Upper lobe of left lung (tissue), 6 donors: ENCODE measurements at regions not wholly inside any gene's neighbourhood (a gene's known extent, or its start where the extent isn't known, plus 50 kb on each side); places are given as distances from the start of the nearest gene placed in this dataset.

ENCODE experiments used
- ATAC-seq, 2 donors: fragments of 200-7000 bp; cut with Tn5 transposase; one replicate each; pipeline ENCODE4 v1.9.1; 2022; ENCODE audit warnings: mild to moderate bottlenecking in 2 of 2, moderate library complexity in 2 of 2; ENCODE audit not compliant: low FRiP score in 2 of 2
- DNase-seq, 2 donors: peaks; one replicate each; pipeline ENCODE4 v3.0.0-alpha.2; 2019 to 2020
- H3K27ac ChIP-seq, 4 donors: fragments of 200-600 bp; sonication (generic); one replicate each; pipeline ENCODE4 v1.5.1; 2016 to 2019
- H3K27me3 ChIP-seq, 4 donors: fragments of 200-600 bp; sonication (generic); one replicate each; pipeline ENCODE4 v1.5.1; 2017 to 2019
- H3K36me3 ChIP-seq, 4 donors: fragments of 200-600 bp; sonication (generic); one replicate each; pipeline ENCODE4 v1.5.1; 2016 to 2019
- H3K4me1 ChIP-seq, 4 donors: fragments of 200-600 bp; sonication (generic); one replicate each; pipeline ENCODE4 v1.5.1; 2018 to 2019
- H3K4me3 ChIP-seq, 4 donors: fragments of 200-600 bp; sonication (generic); one replicate each; pipeline ENCODE4 v1.5.1; 2017 to 2019; ENCODE audit warnings: mild to moderate bottlenecking in 2 of 4, moderate library complexity in 1 of 4
- H3K9me3 ChIP-seq, 4 donors: fragments of 200-600 bp; sonication (generic); one replicate each; pipeline ENCODE4 v1.5.1; 2018 to 2019
- EP300 ChIP-seq, 4 donors: sonication (generic); formaldehyde crosslinking; IDR thresholded peaks; one replicate each; pipeline ENCODE4 v1.5.1; 2017; ENCODE audit warnings: antibody characterized with exemption in 4 of 4, control low read depth in 2 of 4
- POLR2A ChIP-seq, 4 donors: fragments of 450-650 bp; IDR thresholded peaks; one replicate each; pipeline ENCODE4 v1.5.1; 2016 to 2017; ENCODE audit warnings: antibody characterized with exemption in 4 of 4, mild to moderate bottlenecking in 2 of 4
- POLR2AphosphoS5 ChIP-seq, 2 donors: sonication (generic); formaldehyde crosslinking; IDR thresholded peaks; one replicate each; pipeline ENCODE4 v1.5.1; 2017; ENCODE audit warnings: antibody characterized with exemption in 2 of 2
- WGBS, 2 donors: methylation state at CpG; one replicate each; pipeline ENCODE4 v1.1.5; 2017 to 2018; 5-methylcytosine and 5-hydroxymethylcytosine counted together
- TF ChIP-seq, protein P1 (sequence below), 6 experiments: fragments of 450-650 bp in 4 of 6; fragments of 200-600 bp in 2 of 6; sonication (generic) in 2 of 6; IDR thresholded peaks; one replicate each; pipeline ENCODE4 v1.5.1; 2016 to 2019; ENCODE audit warnings: antibody characterized with exemption in 6 of 6
- donor health status: DM: no; HTN: no; CAD: no; lungs with moderate emphysema.
- donor health status: DM: no; HTN: yes; CAD: no; lungs with severe emphysema.

DNA sequence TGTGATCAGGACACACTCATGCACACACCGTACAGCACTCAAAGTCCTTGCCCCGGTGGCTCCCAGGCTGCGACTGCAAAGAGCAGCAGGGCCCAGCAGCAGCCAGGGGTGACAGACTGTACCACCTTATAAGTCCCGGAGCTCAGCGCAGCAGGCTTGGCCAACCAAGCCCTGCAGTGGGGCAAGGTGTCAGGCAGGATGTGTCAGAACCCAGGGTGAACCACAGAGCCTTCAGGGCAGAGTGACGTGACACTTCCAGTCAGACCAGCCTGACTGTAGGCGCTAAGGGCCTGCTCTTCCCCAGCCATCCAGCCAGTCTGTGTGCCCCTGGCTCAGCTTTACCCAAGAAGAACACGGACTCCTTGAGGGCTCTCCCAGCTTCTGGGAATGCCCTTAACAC is 204.1 kb downstream of the COPRS start:
- no peaks in the 10 kb centered on the region for H3K27me3 ChIP-seq
- peak in 1 of 2 donors; percentile 52 for DNase-seq
- no peaks in the 10 kb centered on the region for H3K36me3 ChIP-seq
- H3K27ac ChIP-seq = no peak overlapping the region
- no peaks in the 10 kb centered on the region for H3K4me1 ChIP-seq
- 74 to 76% methylated on average over 4 to 6 of the region's 8 CpGs for WGBS, 2 donors
- ATAC-seq = peak; percentile 21 to 40
- no peaks in the 10 kb centered on the region for H3K9me3 ChIP-seq
- H3K4me3 ChIP-seq = no peak overlapping the region
- TF ChIP-seq POLR2AphosphoS5 (IDR thresholded peaks at IDR 0.05) (no peak), EP300 (IDR thresholded peaks at IDR 0.05) (no peak)

DNA sequence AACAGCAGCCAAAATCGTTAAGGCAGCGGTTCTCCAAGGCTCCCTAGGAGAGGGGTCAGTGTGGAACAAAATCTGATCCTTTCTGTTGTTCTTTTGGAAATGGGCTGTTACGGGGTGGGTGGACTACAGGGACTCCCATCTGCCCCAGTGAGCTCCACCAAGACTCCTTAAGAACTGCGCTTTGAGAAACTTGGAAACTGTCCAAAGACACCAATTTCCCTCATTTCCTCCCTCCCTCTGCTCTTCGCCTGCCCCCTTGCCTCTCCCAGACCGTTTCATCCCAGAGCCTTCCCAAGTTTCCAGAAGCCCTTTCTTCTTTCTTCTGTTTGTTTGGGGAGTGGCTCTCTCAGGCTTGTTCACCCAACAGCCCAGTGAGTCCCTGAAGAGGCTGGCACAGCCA is 205.4 kb downstream of the COPRS start:
- DNase-seq (no peak), ATAC-seq (no peak)
- Histone ChIP-seq H3K27ac (no peak overlapping the region), H3K9me3 (no peaks in the 10 kb centered on the region), H3K4me3 (no peak overlapping the region), H3K27me3 (no peaks in the 10 kb centered on the region), H3K36me3 (no peaks in the 10 kb centered on the region), H3K4me1 (no peaks in the 10 kb centered on the region)
- WGBS, 2 donors = 36 to 44% methylated on average over 5 to 6 of the region's 6 CpGs
- no peak for TF ChIP-seq EP300 (IDR thresholded peaks at IDR 0.05)
- TF ChIP-seq POLR2A (IDR thresholded peaks at IDR 0.05) = no peak
- TF ChIP-seq, protein P1, sequence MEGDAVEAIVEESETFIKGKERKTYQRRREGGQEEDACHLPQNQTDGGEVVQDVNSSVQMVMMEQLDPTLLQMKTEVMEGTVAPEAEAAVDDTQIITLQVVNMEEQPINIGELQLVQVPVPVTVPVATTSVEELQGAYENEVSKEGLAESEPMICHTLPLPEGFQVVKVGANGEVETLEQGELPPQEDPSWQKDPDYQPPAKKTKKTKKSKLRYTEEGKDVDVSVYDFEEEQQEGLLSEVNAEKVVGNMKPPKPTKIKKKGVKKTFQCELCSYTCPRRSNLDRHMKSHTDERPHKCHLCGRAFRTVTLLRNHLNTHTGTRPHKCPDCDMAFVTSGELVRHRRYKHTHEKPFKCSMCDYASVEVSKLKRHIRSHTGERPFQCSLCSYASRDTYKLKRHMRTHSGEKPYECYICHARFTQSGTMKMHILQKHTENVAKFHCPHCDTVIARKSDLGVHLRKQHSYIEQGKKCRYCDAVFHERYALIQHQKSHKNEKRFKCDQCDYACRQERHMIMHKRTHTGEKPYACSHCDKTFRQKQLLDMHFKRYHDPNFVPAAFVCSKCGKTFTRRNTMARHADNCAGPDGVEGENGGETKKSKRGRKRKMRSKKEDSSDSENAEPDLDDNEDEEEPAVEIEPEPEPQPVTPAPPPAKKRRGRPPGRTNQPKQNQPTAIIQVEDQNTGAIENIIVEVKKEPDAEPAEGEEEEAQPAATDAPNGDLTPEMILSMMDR (IDR thresholded peaks at IDR 0.05) = no peak
- no peak for TF ChIP-seq POLR2AphosphoS5 (IDR thresholded peaks at IDR 0.05)

DNA sequence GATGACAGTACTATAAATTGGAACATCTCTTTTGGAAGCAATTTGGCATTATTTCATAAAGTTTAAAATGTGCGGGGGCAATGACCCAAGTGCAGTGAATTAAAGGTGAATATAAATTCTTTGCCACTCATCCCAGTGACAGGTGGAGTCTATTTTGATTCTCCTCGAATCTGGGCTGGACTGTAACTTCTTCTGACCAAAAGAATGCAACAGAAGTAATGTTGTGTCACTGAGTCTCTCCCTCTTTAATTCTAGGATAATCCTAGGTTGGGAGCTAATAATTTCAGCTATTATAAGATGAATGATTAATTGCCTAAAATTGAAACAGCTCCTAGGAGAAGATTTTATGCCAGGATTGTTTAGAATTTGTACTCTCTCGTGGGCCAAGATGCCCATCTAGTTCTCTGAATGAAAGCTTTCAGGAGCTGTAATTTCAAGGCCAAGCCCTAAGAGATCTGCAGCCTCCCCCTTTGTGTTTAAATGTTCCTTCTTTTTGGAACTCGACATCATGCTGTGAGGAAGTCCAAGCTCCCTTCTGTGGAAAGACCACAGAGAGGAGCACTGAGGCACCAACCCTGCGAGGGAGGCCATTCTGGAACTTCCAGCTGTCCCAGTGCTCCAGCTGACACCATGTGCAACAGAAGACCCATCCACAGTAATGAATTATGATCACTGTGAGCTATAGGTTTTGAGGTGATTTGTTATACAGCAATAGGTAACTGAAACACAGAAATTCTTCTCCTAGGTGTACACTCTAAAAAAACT is 208.1 kb downstream of the COPRS start:
- Histone ChIP-seq H3K27me3 (no peaks in the 10 kb centered on the region), H3K27ac (no peak overlapping the region), H3K36me3 (no peaks in the 10 kb centered on the region), H3K4me1 (no peaks in the 10 kb centered on the region), H3K4me3 (no peak overlapping the region), H3K9me3 (peaks cover 0 to 6% (median 1%) of the 10 kb centered on the region in 4 donors)
- TF ChIP-seq POLR2A (IDR thresholded peaks at IDR 0.05) (no peak), POLR2AphosphoS5 (IDR thresholded peaks at IDR 0.05) (no peak), EP300 (IDR thresholded peaks at IDR 0.05) (no peak)
- TF ChIP-seq, protein P1 (IDR thresholded peaks at IDR 0.05) = no peak
- no peak for ATAC-seq
- WGBS, 2 donors = 80 to 85% methylated on average over 5 of the region's 5 CpGs
- DNase-seq = no peak

DNA sequence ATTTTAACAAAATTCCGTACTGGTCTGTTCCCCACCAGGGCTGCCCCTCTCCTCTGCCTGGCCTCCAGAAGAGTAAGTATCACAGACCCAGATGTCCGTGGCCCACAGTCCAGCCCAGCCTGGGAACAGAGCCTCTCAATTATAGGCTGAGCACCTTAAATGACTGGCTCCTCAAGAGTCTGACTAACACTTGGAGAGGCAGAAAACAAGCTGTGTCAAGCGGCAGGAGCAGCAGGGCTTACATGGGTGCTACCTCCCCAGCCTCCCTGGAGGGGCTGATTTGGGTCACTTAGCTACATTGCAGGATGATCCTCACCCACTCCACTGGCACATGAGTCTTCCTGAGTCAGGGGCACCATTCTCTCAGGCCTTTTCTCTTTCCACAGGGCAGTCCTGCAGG is 209.7 kb downstream of the COPRS start:
- H3K27ac ChIP-seq = no peak overlapping the region
- H3K27me3 ChIP-seq = no peaks in the 10 kb centered on the region
- no peak for DNase-seq
- no peaks in the 10 kb centered on the region for H3K4me1 ChIP-seq
- whole genome bisulfite sequencing, 2 donors = 69 to 86% methylated on average over 3 of the region's 3 CpGs
- H3K36me3 ChIP-seq = no peaks in the 10 kb centered on the region
- H3K9me3 ChIP-seq = peaks cover 0 to 14% (median 8%) of the 10 kb centered on the region in 4 donors
- ATAC-seq = no peak
- no peak overlapping the region for H3K4me3 ChIP-seq
- TF ChIP-seq EP300 (IDR thresholded peaks at IDR 0.05) (no peak), POLR2A (IDR thresholded peaks at IDR 0.05) (no peak), POLR2AphosphoS5 (IDR thresholded peaks at IDR 0.05) (no peak)
- TF ChIP-seq, protein P1 (IDR thresholded peaks at IDR 0.05) = no peak

DNA sequence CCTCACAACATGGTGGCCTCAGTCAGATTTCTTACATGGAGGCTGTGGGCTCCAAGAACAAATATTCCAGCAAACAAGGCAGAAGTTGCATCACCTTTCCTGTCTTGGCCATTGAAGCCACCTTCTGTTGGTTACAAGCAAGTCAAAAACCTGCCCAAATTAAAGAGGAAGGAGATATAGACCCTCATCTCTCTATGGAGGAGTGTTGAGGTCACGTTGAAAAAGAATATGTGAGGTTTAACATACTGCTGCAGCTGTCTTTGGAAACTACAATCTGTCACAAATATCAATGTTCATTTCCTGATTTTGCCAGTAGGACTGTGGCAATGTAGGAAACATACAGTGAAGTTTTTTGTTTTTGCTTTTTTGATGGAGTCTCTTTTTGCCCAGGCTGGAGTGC is 211.4 kb downstream of the COPRS start:
- TF ChIP-seq EP300 (IDR thresholded peaks at IDR 0.05) = no peak
- TF ChIP-seq POLR2A (IDR thresholded peaks at IDR 0.05) = no peak
- TF ChIP-seq POLR2AphosphoS5 (IDR thresholded peaks at IDR 0.05) = no peak
- TF ChIP-seq, protein P1 (IDR thresholded peaks at IDR 0.05) = no peak
- DNase-seq (no peak), ATAC-seq (no peak)
- no peaks in the 10 kb centered on the region for H3K36me3 ChIP-seq
- no peak overlapping the region for H3K27ac ChIP-seq
- no peaks in the 10 kb centered on the region for H3K27me3 ChIP-seq
- WGBS, 2 donors = 30 to 36% methylated on average over 1 of the region's 1 CpG
- peaks cover 0 to 14% (median 8%) of the 10 kb centered on the region in 4 donors for H3K9me3 ChIP-seq
- H3K4me3 ChIP-seq = no peak overlapping the region
- H3K4me1 ChIP-seq = no peaks in the 10 kb centered on the region
